ENCODE measurements at regions not wholly inside any gene's neighbourhood (a gene's known extent, or its start where the extent isn't known, plus 50 kb on each side); places are given as distances from the start of the nearest gene placed in this dataset.

- no peaks in the 10 kb centered on the region for H3K36me3 Mint-ChIP-seq (ENCODE audit: low read depth)
- no peak overlapping the region for H3K4me3 Mint-ChIP-seq
- intact Hi-C loops (cut with micrococcal nuclease): no loop called here
- no peak for DNase-seq
- H3K27me3 Mint-ChIP-seq: no peaks in the 10 kb centered on the region
- no peak overlapping the region for H3K27ac Mint-ChIP-seq
- no peaks in the 10 kb centered on the region for H3K4me1 Mint-ChIP-seq
- no peaks in the 10 kb centered on the region for H3K9me3 Mint-ChIP-seq
These were observed 245.0 kb downstream of the TTLL2 start for GRCh38 chr6:167569879-167570278.

- Mint-ChIP-seq H3K4me3 (no peak overlapping the region), H3K36me3 (ENCODE audit: low read depth) (no peaks in the 10 kb centered on the region), H3K4me1 (no peaks in the 10 kb centered on the region), H3K27me3 (no peaks in the 10 kb centered on the region), H3K9me3 (no peaks in the 10 kb centered on the region), H3K27ac (no peak overlapping the region)
- DNase-seq: no peak
- intact Hi-C loops (cut with micrococcal nuclease): no loop called here
These were observed 245.8 kb downstream of the TTLL2 start for GRCh38 chr6:167570460-167571400.

- H3K27ac Mint-ChIP-seq: no peak overlapping the region
- no peak overlapping the region for H3K4me3 Mint-ChIP-seq
- H3K4me1 Mint-ChIP-seq: no peaks in the 10 kb centered on the region
- no peaks in the 10 kb centered on the region for H3K9me3 Mint-ChIP-seq
- intact Hi-C loops (cut with micrococcal nuclease): no loop called here
- no peaks in the 10 kb centered on the region for H3K36me3 Mint-ChIP-seq (ENCODE audit: low read depth)
- no peak for DNase-seq
- H3K27me3 Mint-ChIP-seq: no peaks in the 10 kb centered on the region
These were observed 246.7 kb downstream of the TTLL2 start for GRCh38 chr6:167571550-167571949.

- Mint-ChIP-seq H3K27ac (no peak overlapping the region), H3K27me3 (no peaks in the 10 kb centered on the region), H3K36me3 (ENCODE audit: low read depth) (no peaks in the 10 kb centered on the region), H3K4me1 (no peaks in the 10 kb centered on the region), H3K4me3 (no peak overlapping the region), H3K9me3 (no peaks in the 10 kb centered on the region)
- intact Hi-C loops (cut with micrococcal nuclease): no loop called here
- no peak for DNase-seq
These were observed 247.2 kb downstream of the TTLL2 start for GRCh38 chr6:167572106-167572505.

GRCh38 chr6:167572841-167573271, 248.0 kb downstream of the TTLL2 start:
- Mint-ChIP-seq H3K4me1 (no peaks in the 10 kb centered on the region), H3K36me3 (ENCODE audit: low read depth) (no peaks in the 10 kb centered on the region), H3K4me3 (no peak overlapping the region), H3K27me3 (no peaks in the 10 kb centered on the region), H3K27ac (no peak overlapping the region), H3K9me3 (no peaks in the 10 kb centered on the region)
- no peak for DNase-seq
- intact Hi-C loops (cut with micrococcal nuclease): no loop called here

- no peak overlapping the region for H3K4me3 Mint-ChIP-seq
- intact Hi-C loops (cut with micrococcal nuclease): no loop called here
- no peaks in the 10 kb centered on the region for H3K4me1 Mint-ChIP-seq
- H3K9me3 Mint-ChIP-seq: no peaks in the 10 kb centered on the region
- no peak for DNase-seq
- H3K36me3 Mint-ChIP-seq (ENCODE audit: low read depth): no peaks in the 10 kb centered on the region
- H3K27me3 Mint-ChIP-seq: no peaks in the 10 kb centered on the region
- H3K27ac Mint-ChIP-seq: no peak overlapping the region
These were observed 248.8 kb downstream of the TTLL2 start for GRCh38 chr6:167573461-167574215.

GRCh38 chr6:167574431-167575151, 249.7 kb downstream of the TTLL2 start:
- Mint-ChIP-seq H3K27me3 (no peaks in the 10 kb centered on the region), H3K4me1 (no peaks in the 10 kb centered on the region), H3K4me3 (no peak overlapping the region), H3K9me3 (no peaks in the 10 kb centered on the region), H3K36me3 (ENCODE audit: low read depth) (no peaks in the 10 kb centered on the region), H3K27ac (no peak overlapping the region)
- intact Hi-C loops (cut with micrococcal nuclease): no loop called here
- DNase-seq: no peak

- H3K9me3 Mint-ChIP-seq: no peaks in the 10 kb centered on the region
- intact Hi-C loops (cut with micrococcal nuclease): no loop called here
These were observed 250.3 kb downstream of the TTLL2 start for GRCh38 chr6:167575158-167575696.

GRCh38 chr6:167576050-167576741, 250.5 kb upstream of the AFDN start:
- Mint-ChIP-seq H3K4me1 (no peaks in the 10 kb centered on the region), H3K27ac (peak overlapping the region; percentile 8), H3K9me3 (no peaks in the 10 kb centered on the region), H3K4me3 (no peak overlapping the region), H3K27me3 (no peaks in the 10 kb centered on the region), H3K36me3 (ENCODE audit: low read depth) (no peaks in the 10 kb centered on the region)
- intact Hi-C loops (cut with micrococcal nuclease): no loop called here
- DNase-seq: no peak

More at GRCh38 chr6:167575158-167575696, 250.3 kb downstream of the TTLL2 start:
- Mint-ChIP-seq H3K4me1 (no peaks in the 10 kb centered on the region), H3K27ac (no peak overlapping the region), H3K27me3 (no peaks in the 10 kb centered on the region), H3K36me3 (ENCODE audit: low read depth) (no peaks in the 10 kb centered on the region), H3K4me3 (no peak overlapping the region)
- DNase-seq: no peak

- DNase-seq: no peak
- Mint-ChIP-seq H3K36me3 (ENCODE audit: low read depth) (no peaks in the 10 kb centered on the region), H3K4me1 (no peaks in the 10 kb centered on the region), H3K9me3 (no peaks in the 10 kb centered on the region), H3K27ac (no peak overlapping the region), H3K27me3 (no peaks in the 10 kb centered on the region), H3K4me3 (no peak overlapping the region)
- intact Hi-C loops (cut with micrococcal nuclease): no loop called here
These were observed 249.7 kb upstream of the AFDN start for GRCh38 chr6:167576828-167577503.

- DNase-seq: no peak
- peaks cover 3% of the 10 kb centered on the region for H3K9me3 Mint-ChIP-seq
- peaks cover under 1% of the 10 kb centered on the region for H3K27me3 Mint-ChIP-seq
- intact Hi-C loops (cut with micrococcal nuclease): no loop called here
- no peaks in the 10 kb centered on the region for H3K4me1 Mint-ChIP-seq
- H3K36me3 Mint-ChIP-seq (ENCODE audit: low read depth): no peaks in the 10 kb centered on the region
- no peak overlapping the region for H3K4me3 Mint-ChIP-seq
- no peak overlapping the region for H3K27ac Mint-ChIP-seq
These were observed 248.8 kb upstream of the AFDN start for GRCh38 chr6:167577891-167578361.

GRCh38 chr6:167578371-167578901, 248.3 kb upstream of the AFDN start:
- DNase-seq: no peak
- intact Hi-C loops (cut with micrococcal nuclease): no loop called here
- no peaks in the 10 kb centered on the region for H3K4me1 Mint-ChIP-seq
- H3K27ac Mint-ChIP-seq: no peak overlapping the region
- H3K36me3 Mint-ChIP-seq (ENCODE audit: low read depth): no peaks in the 10 kb centered on the region
- peaks cover 5% of the 10 kb centered on the region for H3K9me3 Mint-ChIP-seq
- H3K4me3 Mint-ChIP-seq: no peak overlapping the region
- peaks cover 2% of the 10 kb centered on the region for H3K27me3 Mint-ChIP-seq
